ENCODE measurements at regions not wholly inside any gene's neighbourhood (a gene's known extent, or its start where the extent isn't known, plus 50 kb on each side); places are given as distances from the start of the nearest gene placed in this dataset.

GRCh38 chr3:30285188-30286006, 321.0 kb upstream of the TGFBR2 start:
- TF ChIP-seq CTCF (IDR thresholded peaks at IDR 0.05), result no peak
- TF ChIP-seq POLR2A (IDR thresholded peaks at IDR 0.05), result no peak

Data from Peyer's patch (tissue), 4 donors.